HG03460 (cell line): ENCODE measurements at regions not wholly inside any gene's neighbourhood (a gene's known extent, or its start where the extent isn't known, plus 50 kb on each side); places are given as distances from the start of the nearest gene placed in this dataset.

Experiments
- ATAC-seq: cut with Tn5 transposase; IDR thresholded peaks from one replicate; pipeline ENCODE4 v1.9.1; 2021; ENCODE audit not compliant: unreplicated experiment

GRCh38 chr14:100463937-100464336 is 123.3 kb downstream of the BEGAIN start:
- ATAC-seq = no peak

- ATAC-seq = no peak
Measured at GRCh38 chr14:100466111-100466856, 120.9 kb downstream of the BEGAIN start.

- ATAC-seq = no peak
Measured at GRCh38 chr14:100467046-100467750, 120.0 kb downstream of the BEGAIN start.

GRCh38 chr14:100467939-100468338 is 119.3 kb downstream of the BEGAIN start:
- no peak for ATAC-seq

GRCh38 chr14:100468557-100468956 is 118.7 kb downstream of the BEGAIN start:
- no peak for ATAC-seq

GRCh38 chr14:100469632-100470522 is 117.3 kb downstream of the BEGAIN start:
- no peak for ATAC-seq

- ATAC-seq = no peak
Measured at GRCh38 chr14:100470523-100470897, 116.7 kb downstream of the BEGAIN start.

- no peak for ATAC-seq
Measured at GRCh38 chr14:100471441-100472093, 115.7 kb downstream of the BEGAIN start.

GRCh38 chr14:100472094-100472455 is 115.1 kb downstream of the BEGAIN start:
- no peak for ATAC-seq

- no peak for ATAC-seq
Measured at GRCh38 chr14:100472491-100472890, 114.7 kb downstream of the BEGAIN start.

GRCh38 chr14:100473249-100473648 is 114.0 kb downstream of the BEGAIN start:
- no peak for ATAC-seq

GRCh38 chr14:100474196-100474595 is 113.0 kb downstream of the BEGAIN start:
- no peak for ATAC-seq

- no peak for ATAC-seq
Measured at GRCh38 chr14:100475268-100475667, 111.9 kb downstream of the BEGAIN start.

GRCh38 chr14:100476012-100476822 is 111.0 kb downstream of the BEGAIN start:
- no peak for ATAC-seq

- no peak for ATAC-seq
Measured at GRCh38 chr14:100484531-100485267, 102.5 kb downstream of the BEGAIN start.

- peak; percentile 58 for ATAC-seq
Measured at GRCh38 chr14:100486025-100486828, 101.0 kb downstream of the BEGAIN start.
